ENCODE measurements at regions not wholly inside any gene's neighbourhood (a gene's known extent, or its start where the extent isn't known, plus 50 kb on each side); places are given as distances from the start of the nearest gene placed in this dataset.
"Not testable (repeated sequence)": the region's sequence is repeated elsewhere in the genome, so short reads cannot be mapped to it uniquely, and the experiment has no call there.

DNA sequence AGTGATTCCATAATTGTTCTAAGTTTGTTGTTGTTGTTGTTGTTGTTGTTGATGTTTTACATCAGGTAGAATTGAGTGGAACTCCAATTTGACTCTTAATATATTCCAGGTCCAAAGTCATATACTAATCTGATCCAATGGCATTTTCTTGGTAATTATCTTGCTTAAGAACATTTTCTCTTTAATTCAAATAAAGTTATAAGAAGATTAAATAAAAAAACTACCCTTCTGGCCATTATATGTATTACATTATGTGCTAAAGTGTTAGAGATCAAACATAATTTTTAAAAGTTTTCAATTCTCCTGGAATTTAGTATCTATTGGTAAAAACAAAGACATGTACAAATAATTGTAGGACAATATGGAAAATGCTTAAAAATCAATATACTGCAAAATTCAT lies 775.4 kb downstream of the LUZP2 start:
- H4K8ac ChIP-seq (ENCODE audit: low read depth, low read length): no peak overlapping the region
- H3K27me3 ChIP-seq (ENCODE audit: insufficient read depth, low read length, poor library complexity): no peaks in the 10 kb centered on the region

DNA sequence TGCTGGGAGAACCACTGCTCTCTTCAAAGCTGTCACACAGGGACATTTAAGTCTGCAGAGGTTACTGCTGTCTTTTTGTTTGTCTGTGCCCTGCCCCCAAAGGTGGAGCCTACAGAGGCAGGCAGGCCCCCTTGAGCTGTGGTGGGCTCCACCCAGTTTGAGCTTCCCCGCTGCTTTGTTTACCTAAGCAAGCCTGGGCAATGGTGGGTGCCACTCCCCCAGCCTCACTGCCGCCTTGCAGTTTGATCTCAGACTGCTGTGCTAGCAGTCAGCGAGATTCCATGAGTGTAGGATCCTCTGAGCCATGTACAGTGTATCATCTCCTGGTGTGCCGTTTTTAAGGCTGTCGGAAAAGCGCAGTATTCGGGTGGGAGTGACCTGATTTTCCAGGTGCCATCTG lies 784.0 kb downstream of the LUZP2 start:
- H3K27me3 ChIP-seq (ENCODE audit: insufficient read depth, low read length, poor library complexity); H2AK5ac ChIP-seq (ENCODE audit: low read length); H4K8ac ChIP-seq (ENCODE audit: low read depth, low read length); H3K23ac ChIP-seq (ENCODE audit: low read length); H3K79me2 ChIP-seq (ENCODE audit: control insufficient read depth, insufficient read depth, low read length); H3K27ac ChIP-seq (ENCODE audit: low read depth, low read length); H2BK120ac ChIP-seq (ENCODE audit: low read depth, low read length); H3K56ac ChIP-seq (ENCODE audit: low read length); H2BK5ac ChIP-seq (ENCODE audit: low read length); H3K79me1 ChIP-seq (ENCODE audit: low read length); H3K4me2 ChIP-seq (ENCODE audit: low read length); H2BK15ac ChIP-seq (replicated peaks; ENCODE audit: low read depth); H3K4ac ChIP-seq (ENCODE audit: low read depth, low read length); H3K4me3 ChIP-seq (ENCODE audit: low read length); DNase-seq; H4K5ac ChIP-seq (ENCODE audit: low read length); H3K36me3 ChIP-seq (ENCODE audit: control insufficient read depth, insufficient read depth, low read length); H3K4me1 ChIP-seq (ENCODE audit: control insufficient read depth, low read depth, low read length); H3K9ac ChIP-seq (ENCODE audit: low read length); H3K18ac ChIP-seq (ENCODE audit: low read length): not testable (repeated sequence)
- no CpG with 5 or more reads among the region's 7 CpGs for whole genome bisulfite sequencing (ENCODE audit: extremely low coverage, insufficient coverage, low lambda C conversion rate)

More for the DNA sequence above, 775.4 kb downstream of the LUZP2 start:
- Histone ChIP-seq H3K36me3 (ENCODE audit: control insufficient read depth, insufficient read depth, low read length) (no peaks in the 10 kb centered on the region), H3K4me2 (ENCODE audit: low read length) (no peak overlapping the region), H2AK5ac (ENCODE audit: low read length) (no peak overlapping the region), H2BK15ac (replicated peaks; ENCODE audit: low read depth) (no peak overlapping the region), H3K23ac (ENCODE audit: low read length) (no peak overlapping the region), H3K18ac (ENCODE audit: low read length) (no peak overlapping the region), H3K79me1 (ENCODE audit: low read length) (no peaks in the 10 kb centered on the region), H2BK120ac (ENCODE audit: low read depth, low read length) (no peak overlapping the region), H3K79me2 (ENCODE audit: control insufficient read depth, insufficient read depth, low read length) (no peaks in the 10 kb centered on the region), H3K4me3 (ENCODE audit: low read length) (no peak overlapping the region), H3K56ac (ENCODE audit: low read length) (no peak overlapping the region), H3K4me1 (ENCODE audit: control insufficient read depth, low read depth, low read length) (no peaks in the 10 kb centered on the region), H3K27ac (ENCODE audit: low read depth, low read length) (no peak overlapping the region), H3K4ac (ENCODE audit: low read depth, low read length) (no peak overlapping the region), H4K5ac (ENCODE audit: low read length) (no peak overlapping the region), H2BK5ac (ENCODE audit: low read length) (no peak overlapping the region), H3K9ac (ENCODE audit: low read length) (no peak overlapping the region)
- no peak for DNase-seq

DNA sequence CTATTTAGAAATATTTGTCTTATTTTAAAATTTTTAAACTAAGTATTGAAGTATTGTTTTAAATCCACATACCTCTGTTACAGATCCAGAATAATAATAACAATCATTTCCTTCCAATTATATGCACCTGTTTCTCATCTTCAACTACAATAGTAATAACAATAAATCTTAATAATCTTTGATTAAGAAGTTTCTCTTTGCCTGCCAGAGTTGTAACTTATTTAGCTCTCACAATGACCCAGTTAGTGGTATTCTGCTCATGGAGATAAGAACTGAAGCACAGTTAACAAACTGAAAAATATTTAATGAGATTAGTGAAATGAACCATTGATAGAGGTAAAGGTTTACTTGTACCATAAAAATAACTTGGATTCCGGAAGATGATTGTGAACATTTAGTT lies 796.3 kb downstream of the LUZP2 start:
- DNase-seq: no peak
- Histone ChIP-seq H2AK5ac (ENCODE audit: low read length) (no peak overlapping the region), H3K4ac (ENCODE audit: low read depth, low read length) (no peak overlapping the region), H3K18ac (ENCODE audit: low read length) (no peak overlapping the region), H3K27ac (ENCODE audit: low read depth, low read length) (no peak overlapping the region), H3K4me2 (ENCODE audit: low read length) (no peak overlapping the region), H3K56ac (ENCODE audit: low read length) (no peak overlapping the region), H2BK120ac (ENCODE audit: low read depth, low read length) (no peak overlapping the region), H2BK5ac (ENCODE audit: low read length) (no peak overlapping the region), H3K27me3 (ENCODE audit: insufficient read depth, low read length, poor library complexity) (no peaks in the 10 kb centered on the region), H2BK15ac (replicated peaks; ENCODE audit: low read depth) (no peak overlapping the region), H3K79me2 (ENCODE audit: control insufficient read depth, insufficient read depth, low read length) (no peaks in the 10 kb centered on the region), H4K5ac (ENCODE audit: low read length) (no peak overlapping the region), H3K36me3 (ENCODE audit: control insufficient read depth, insufficient read depth, low read length) (no peaks in the 10 kb centered on the region), H3K9ac (ENCODE audit: low read length) (no peak overlapping the region), H4K8ac (ENCODE audit: low read depth, low read length) (no peak overlapping the region), H3K4me3 (ENCODE audit: low read length) (no peak overlapping the region), H3K4me1 (ENCODE audit: control insufficient read depth, low read depth, low read length) (no peaks in the 10 kb centered on the region), H3K79me1 (ENCODE audit: low read length) (no peaks in the 10 kb centered on the region), H3K23ac (ENCODE audit: low read length) (no peak overlapping the region)
- WGBS (ENCODE audit: extremely low coverage, insufficient coverage, low lambda C conversion rate): no CpG with 5 or more reads among the region's 1 CpG

DNA sequence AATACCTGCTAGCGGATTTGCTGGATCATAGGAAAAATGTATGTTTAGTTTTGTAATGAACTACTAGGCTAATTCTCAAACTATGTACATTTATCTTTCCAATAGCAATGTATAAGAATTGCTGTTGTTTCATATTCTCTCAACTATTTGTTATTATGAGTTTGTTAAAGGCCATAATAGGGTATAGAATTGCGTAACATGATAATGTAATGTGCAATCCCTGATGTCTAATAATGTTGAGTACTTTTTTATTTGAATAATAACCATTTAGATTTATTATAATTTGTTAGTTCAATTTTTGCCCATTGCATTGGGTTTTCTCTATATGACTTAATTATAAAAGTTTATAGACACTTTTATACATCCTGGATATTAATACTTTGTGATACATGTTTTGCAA lies 801.6 kb downstream of the LUZP2 start:
- no peak overlapping the region for H2AK5ac ChIP-seq (ENCODE audit: low read length)
- no peak overlapping the region for H2BK5ac ChIP-seq (ENCODE audit: low read length)
- no peak overlapping the region for H3K4me3 ChIP-seq (ENCODE audit: low read length)
- H3K79me2 ChIP-seq (ENCODE audit: control insufficient read depth, insufficient read depth, low read length): no peaks in the 10 kb centered on the region
- no peak overlapping the region for H3K9ac ChIP-seq (ENCODE audit: low read length)
- no peak overlapping the region for H4K5ac ChIP-seq (ENCODE audit: low read length)
- no peak overlapping the region for H4K8ac ChIP-seq (ENCODE audit: low read depth, low read length)
- no peak overlapping the region for H3K4me2 ChIP-seq (ENCODE audit: low read length)
- H3K18ac ChIP-seq (ENCODE audit: low read length): no peak overlapping the region
- H3K4ac ChIP-seq (ENCODE audit: low read depth, low read length): no peak overlapping the region
- no peak overlapping the region for H2BK120ac ChIP-seq (ENCODE audit: low read depth, low read length)
- no peak overlapping the region for H3K27ac ChIP-seq (ENCODE audit: low read depth, low read length)
- WGBS (ENCODE audit: extremely low coverage, insufficient coverage, low lambda C conversion rate): no CpG with 5 or more reads among the region's 2 CpGs
- H3K79me1 ChIP-seq (ENCODE audit: low read length): no peaks in the 10 kb centered on the region
- H3K36me3 ChIP-seq (ENCODE audit: control insufficient read depth, insufficient read depth, low read length): no peaks in the 10 kb centered on the region
- no peaks in the 10 kb centered on the region for H3K4me1 ChIP-seq (ENCODE audit: control insufficient read depth, low read depth, low read length)
- DNase-seq: no peak
- H3K56ac ChIP-seq (ENCODE audit: low read length): no peak overlapping the region
- H3K23ac ChIP-seq (ENCODE audit: low read length): no peak overlapping the region
- no peaks in the 10 kb centered on the region for H3K27me3 ChIP-seq (ENCODE audit: insufficient read depth, low read length, poor library complexity)
- no peak overlapping the region for H2BK15ac ChIP-seq (replicated peaks; ENCODE audit: low read depth)

DNA sequence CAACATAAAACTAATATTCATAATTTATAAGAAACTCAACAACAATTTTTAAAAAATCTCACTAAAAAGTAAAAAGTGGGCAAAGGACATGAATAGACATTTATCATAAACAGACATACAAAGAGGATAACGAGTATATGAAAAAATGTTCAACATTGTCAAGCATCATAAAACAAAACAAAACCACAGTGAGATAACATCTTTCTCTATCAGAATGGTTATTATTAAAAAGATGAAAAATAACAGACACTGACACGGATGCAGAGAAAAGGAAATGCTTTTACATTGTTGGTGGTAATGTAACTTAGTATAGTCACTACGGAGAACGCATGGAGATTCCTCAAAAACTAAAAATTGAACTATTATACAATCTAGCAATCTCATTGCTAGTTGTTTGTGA lies 813.0 kb downstream of the LUZP2 start:
- Histone ChIP-seq H3K4me1 (ENCODE audit: control insufficient read depth, low read depth, low read length) (no peaks in the 10 kb centered on the region), H4K5ac (ENCODE audit: low read length) (no peak overlapping the region), H3K79me1 (ENCODE audit: low read length) (no peaks in the 10 kb centered on the region), H3K4me3 (ENCODE audit: low read length) (no peak overlapping the region), H3K56ac (ENCODE audit: low read length) (no peak overlapping the region), H3K27me3 (ENCODE audit: insufficient read depth, low read length, poor library complexity) (no peaks in the 10 kb centered on the region), H2AK5ac (ENCODE audit: low read length) (no peak overlapping the region), H3K4me2 (ENCODE audit: low read length) (no peak overlapping the region), H3K79me2 (ENCODE audit: control insufficient read depth, insufficient read depth, low read length) (no peaks in the 10 kb centered on the region), H3K18ac (ENCODE audit: low read length) (no peak overlapping the region), H3K36me3 (ENCODE audit: control insufficient read depth, insufficient read depth, low read length) (no peaks in the 10 kb centered on the region), H4K8ac (ENCODE audit: low read depth, low read length) (no peak overlapping the region), H3K4ac (ENCODE audit: low read depth, low read length) (no peak overlapping the region), H3K27ac (ENCODE audit: low read depth, low read length) (no peak overlapping the region), H2BK5ac (ENCODE audit: low read length) (no peak overlapping the region), H2BK120ac (ENCODE audit: low read depth, low read length) (no peak overlapping the region), H2BK15ac (replicated peaks; ENCODE audit: low read depth) (no peak overlapping the region), H3K23ac (ENCODE audit: low read length) (no peak overlapping the region), H3K9ac (ENCODE audit: low read length) (no peak overlapping the region)
- no peak for DNase-seq
- no CpG with 5 or more reads among the region's 4 CpGs for WGBS (ENCODE audit: extremely low coverage, insufficient coverage, low lambda C conversion rate)

DNA sequence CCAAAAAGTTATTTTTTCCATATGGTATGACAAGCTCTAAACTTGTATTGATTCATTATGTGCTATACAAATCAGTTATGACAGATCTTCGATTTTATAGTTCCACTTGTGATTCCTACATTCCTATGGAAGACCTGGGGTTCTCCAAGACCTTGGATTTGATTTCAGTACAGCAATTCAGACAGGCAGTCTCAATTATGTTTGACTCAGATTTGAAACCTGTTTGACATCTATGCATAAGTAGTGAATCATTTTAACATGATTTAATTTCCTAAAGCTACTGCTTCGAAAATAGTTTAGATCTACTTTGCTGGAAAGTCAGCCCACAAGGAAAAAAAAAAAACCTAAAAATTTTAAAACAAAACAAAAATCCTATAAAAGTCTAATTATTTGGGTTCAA lies 820.4 kb downstream of the LUZP2 start:
- no peak overlapping the region for H3K18ac ChIP-seq (ENCODE audit: low read length)
- H3K56ac ChIP-seq (ENCODE audit: low read length): no peak overlapping the region
- H3K4me1 ChIP-seq (ENCODE audit: control insufficient read depth, low read depth, low read length): no peaks in the 10 kb centered on the region
- no peak overlapping the region for H3K23ac ChIP-seq (ENCODE audit: low read length)
- no peak for DNase-seq
- no peak overlapping the region for H2BK15ac ChIP-seq (replicated peaks; ENCODE audit: low read depth)
- H3K36me3 ChIP-seq (ENCODE audit: control insufficient read depth, insufficient read depth, low read length): no peaks in the 10 kb centered on the region
- no peak overlapping the region for H2BK5ac ChIP-seq (ENCODE audit: low read length)
- no peak overlapping the region for H3K4ac ChIP-seq (ENCODE audit: low read depth, low read length)
- H3K79me2 ChIP-seq (ENCODE audit: control insufficient read depth, insufficient read depth, low read length): no peaks in the 10 kb centered on the region
- no peaks in the 10 kb centered on the region for H3K79me1 ChIP-seq (ENCODE audit: low read length)
- H3K4me3 ChIP-seq (ENCODE audit: low read length): no peak overlapping the region
- no peaks in the 10 kb centered on the region for H3K27me3 ChIP-seq (ENCODE audit: insufficient read depth, low read length, poor library complexity)
- H4K8ac ChIP-seq (ENCODE audit: low read depth, low read length): no peak overlapping the region
- no peak overlapping the region for H3K9ac ChIP-seq (ENCODE audit: low read length)
- WGBS (ENCODE audit: extremely low coverage, insufficient coverage, low lambda C conversion rate): no CpG with 5 or more reads among the region's 2 CpGs
- H2BK120ac ChIP-seq (ENCODE audit: low read depth, low read length): no peak overlapping the region
- no peak overlapping the region for H3K4me2 ChIP-seq (ENCODE audit: low read length)
- H3K27ac ChIP-seq (ENCODE audit: low read depth, low read length): no peak overlapping the region
- no peak overlapping the region for H4K5ac ChIP-seq (ENCODE audit: low read length)
- no peak overlapping the region for H2AK5ac ChIP-seq (ENCODE audit: low read length)

All from mesendoderm (in vitro differentiated cells).